HEK293T (cell line): ENCODE measurements at regions not wholly inside any gene's neighbourhood (a gene's known extent, or its start where the extent isn't known, plus 50 kb on each side); places are given as distances from the start of the nearest gene placed in this dataset.
"Not testable (repeated sequence)": the region's sequence is repeated elsewhere in the genome, so short reads cannot be mapped to it uniquely, and the experiment has no call there.

ENCODE experiments used
- CTCF ChIA-PET: fragments of 350-600 bp; formaldehyde crosslinking; extraction: SDS; loops from one replicate; lab custom pipeline; 2021; ENCODE audit warnings: antibody characterized with exemption, inconsistent platforms; lab: Yijun Ruan, JAX
- POLR2A ChIA-PET: fragments of 350-600 bp; formaldehyde crosslinking; extraction: SDS; loops from one replicate; lab custom pipeline; 2020; ENCODE audit warnings: antibody characterized with exemption, inconsistent platforms; lab: Yijun Ruan, JAX
- DNase-seq: peaks from one replicate; pipeline ENCODE4 v3.0.0; 2012; ENCODE audit warnings: mixed read lengths; ENCODE audit errors: extremely low spot score
- ARNT ChIP-seq: fragments of 450-650 bp; IDR thresholded peaks from 2 replicates; pipeline ENCODE4 v1.6.1; 2017; ENCODE audit warnings: mild to moderate bottlenecking
- BHLHE40 ChIP-seq: fragments of 450-650 bp; IDR thresholded peaks from 2 replicates; pipeline ENCODE4 v1.6.1; 2016; ENCODE audit warnings: mild to moderate bottlenecking, moderate library complexity, borderline replicate concordance
- CTBP1 ChIP-seq: fragments of 450-650 bp; IDR thresholded peaks from 2 replicates; pipeline ENCODE4 v1.6.1; 2016; ENCODE audit warnings: borderline replicate concordance
- ELF4 ChIP-seq: fragments of 450-650 bp; IDR thresholded peaks from 2 replicates; pipeline ENCODE4 v1.6.1; 2017; ENCODE audit warnings: antibody characterized with exemption
- FOXA1 ChIP-seq: fragments of 450-650 bp; IDR thresholded peaks from 2 replicates; pipeline ENCODE4 v1.6.1; 2016; ENCODE audit warnings: mild to moderate bottlenecking
- FOXK2 ChIP-seq: fragments of 450-650 bp; IDR thresholded peaks from 2 replicates; pipeline ENCODE4 v1.6.1; 2016; ENCODE audit warnings: mild to moderate bottlenecking
- FOXM1 ChIP-seq: fragments of 450-650 bp; IDR thresholded peaks from 2 replicates; pipeline ENCODE4 v1.6.1; 2017; ENCODE audit warnings: mild to moderate bottlenecking, borderline replicate concordance
- HDGF ChIP-seq: fragments of 450-650 bp; IDR thresholded peaks from 2 replicates; pipeline ENCODE4 v1.6.1; 2017; ENCODE audit warnings: antibody characterized with exemption, borderline replicate concordance
- L3MBTL2 ChIP-seq: fragments of 450-650 bp; conservative IDR thresholded peaks from 2 replicates; pipeline ENCODE4 v1.6.1; 2016; ENCODE audit warnings: mild to moderate bottlenecking
- LEF1 ChIP-seq: fragments of 450-650 bp; IDR thresholded peaks from 2 replicates; pipeline ENCODE4 v1.6.1; 2017; ENCODE audit warnings: mild to moderate bottlenecking, borderline replicate concordance
- NFRKB ChIP-seq: fragments of 450-650 bp; IDR thresholded peaks from 2 replicates; pipeline ENCODE4 v1.6.1; 2016; ENCODE audit warnings: mild to moderate bottlenecking, moderate library complexity
- PKNOX1 ChIP-seq: fragments of 450-650 bp; IDR thresholded peaks from 2 replicates; pipeline ENCODE4 v1.6.1; 2016
- SP1 ChIP-seq: fragments of 450-650 bp; IDR thresholded peaks from 2 replicates; pipeline ENCODE4 v1.6.1; 2017
- SUZ12 ChIP-seq: fragments of 450-650 bp; IDR thresholded peaks from 2 replicates; pipeline ENCODE4 v1.6.1; 2016; ENCODE audit warnings: mild to moderate bottlenecking
- TARDBP ChIP-seq: fragments of 450-650 bp; IDR thresholded peaks from 2 replicates; pipeline ENCODE4 v1.6.1; 2016
- ZNF384 ChIP-seq: fragments of 450-650 bp; IDR thresholded peaks from 2 replicates; pipeline ENCODE4 v1.6.1; 2016

GRCh38 chr7:86995814-86996213 is 63.6 kb downstream of the ELAPOR2 start:
- TF ChIP-seq SP1 (no peak), CTBP1 (no peak), TARDBP (no peak), L3MBTL2 (no peak), LEF1 (no peak), FOXK2 (no peak), ARNT (no peak), PKNOX1 (no peak), NFRKB (no peak), HDGF (no peak), ZNF384 (no peak), FOXM1 (no peak), ELF4 (no peak), SUZ12 (no peak), BHLHE40 (no peak), FOXA1 (no peak)
- DNase-seq: no peak
- ChIA-PET CTCF (no interaction called here), POLR2A (interaction anchor here (1.3 to 1.8 kb wide), 2 partner anchors 156 to 157 kb away, joined by 3 to 5 read pairs; partner anchors contain the start of gene DMTF1)

- CTCF ChIA-PET: no interaction called here
- POLR2A ChIA-PET: interaction anchor here (1.8 kb wide), 1 partner anchor 157 kb away, joined by 5 read pairs; the partner anchor contains the start of gene DMTF1
- no peak for DNase-seq
- TF ChIP-seq ELF4 (no peak), NFRKB (no peak), L3MBTL2 (no peak), FOXA1 (no peak), CTBP1 (no peak), BHLHE40 (no peak), FOXM1 (no peak), FOXK2 (no peak), HDGF (no peak), ZNF384 (no peak), ARNT (no peak), SUZ12 (no peak)
Measured at GRCh38 chr7:86995052-86995725, 64.3 kb downstream of the ELAPOR2 start.

- POLR2A ChIA-PET: no interaction called here
- CTCF ChIA-PET: no interaction called here
- no peak for DNase-seq
- TF ChIP-seq HDGF (no peak), NFRKB (no peak), TARDBP (no peak), ARNT (no peak), SP1 (no peak), L3MBTL2 (no peak), FOXK2 (no peak), FOXA1 (no peak), FOXM1 (no peak), PKNOX1 (no peak), SUZ12 (no peak)
Measured at GRCh38 chr7:86991771-86992191, 67.7 kb downstream of the ELAPOR2 start.

GRCh38 chr7:86991093-86991769 is 68.2 kb downstream of the ELAPOR2 start:
- DNase-seq: no peak
- CTCF ChIA-PET: no interaction called here
- POLR2A ChIA-PET: no interaction called here
- TF ChIP-seq CTBP1: no peak
- TF ChIP-seq NFRKB: no peak
- no peak for TF ChIP-seq ARNT
- no peak for TF ChIP-seq FOXA1

GRCh38 chr7:86989407-86989806 is 70.0 kb downstream of the ELAPOR2 start:
- ChIA-PET CTCF (no interaction called here), POLR2A (no interaction called here)
- no peak for DNase-seq
- TF ChIP-seq CTBP1: no peak
- no peak for TF ChIP-seq SP1
- TF ChIP-seq TARDBP: no peak
- TF ChIP-seq NFRKB: no peak
- TF ChIP-seq ELF4: no peak
- TF ChIP-seq FOXM1: no peak
- TF ChIP-seq L3MBTL2: no peak
- TF ChIP-seq LEF1: no peak
- no peak for TF ChIP-seq FOXK2

- CTCF ChIA-PET, POLR2A ChIA-PET, DNase-seq: not testable (repeated sequence)
Measured at GRCh38 chr7:86987834-86988233, 71.6 kb downstream of the ELAPOR2 start.

GRCh38 chr7:86987358-86987757 is 72.1 kb downstream of the ELAPOR2 start:
- CTCF ChIA-PET, POLR2A ChIA-PET, DNase-seq: not testable (repeated sequence)

GRCh38 chr7:86985342-86985741 is 74.1 kb downstream of the ELAPOR2 start:
- DNase-seq, POLR2A ChIA-PET, CTCF ChIA-PET: not testable (repeated sequence)

GRCh38 chr7:86983654-86984053 is 75.8 kb downstream of the ELAPOR2 start:
- CTCF ChIA-PET, POLR2A ChIA-PET, DNase-seq: not testable (repeated sequence)

- CTCF ChIA-PET: not testable (repeated sequence)
Measured at GRCh38 chr7:86981937-86982336, 77.5 kb downstream of the ELAPOR2 start.

More at GRCh38 chr7:86981937-86982336, 77.5 kb downstream of the ELAPOR2 start:
- DNase-seq, POLR2A ChIA-PET: not testable (repeated sequence)
